Gastrocnemius medialis (tissue), 4 donors: ENCODE measurements at regions not wholly inside any gene's neighbourhood (a gene's known extent, or its start where the extent isn't known, plus 50 kb on each side); places are given as distances from the start of the nearest gene placed in this dataset.

ENCODE experiments used
- CTCF ChIP-seq, 5 experiments: fragments of 450-650 bp in 3 of 5; fragments of 200-600 bp in 2 of 5; sonication (generic) in 2 of 5; IDR thresholded peaks in 4 of 5; conservative IDR thresholded peaks in 1 of 5; 1 replicate in 4 of 5; 2 replicates in 1 of 5; pipeline ENCODE4 v1.5.1; 2016 to 2019; ENCODE audit warnings: antibody characterized with exemption in 5 of 5, mild to moderate bottlenecking in 3 of 5, moderate library complexity in 3 of 5
- POLR2A ChIP-seq, 2 donors: fragments of 450-650 bp; IDR thresholded peaks; one replicate each; pipeline ENCODE4 v1.6.1; 2017; ENCODE audit warnings: antibody characterized with exemption in 2 of 2, mild to moderate bottlenecking in 2 of 2, moderate library complexity in 2 of 2

- TF ChIP-seq CTCF (IDR thresholded peaks at IDR 0.05 in 4 of 5, conservative IDR thresholded peaks at IDR 0.05 in 1 of 5): no peak
- no peak for TF ChIP-seq POLR2A (IDR thresholded peaks at IDR 0.05)
Observed at GRCh38 chr3:26480377-26480776, 142.2 kb upstream of the LRRC3B start.
